Tongue (tissue), 1 donor: ENCODE measurements at regions not wholly inside any gene's neighbourhood (a gene's known extent, or its start where the extent isn't known, plus 50 kb on each side); places are given as distances from the start of the nearest gene placed in this dataset.

Source experiments
- DNase-seq: peaks from one replicate; pipeline ENCODE4 v3.0.0-alpha.2; 2015

DNA sequence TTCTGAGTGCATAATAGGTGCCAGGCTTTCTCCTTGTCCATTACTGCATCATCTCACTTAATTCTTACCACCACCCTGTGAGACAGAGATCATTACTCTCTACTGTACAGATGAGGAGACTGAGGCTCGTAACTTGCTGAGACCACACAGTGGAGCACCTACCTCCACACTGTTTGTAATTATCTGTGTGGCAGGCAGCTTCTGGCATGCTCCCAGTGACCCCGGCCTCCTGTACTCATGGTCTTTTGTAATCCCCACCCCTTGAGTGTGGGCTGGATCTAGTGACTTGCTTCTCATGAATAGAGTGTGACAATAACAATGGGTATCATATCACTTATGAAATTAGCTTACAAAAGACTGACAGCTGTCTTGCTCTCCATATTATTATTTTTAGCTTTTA, 407.3 kb downstream of the MATN1 start:
- no peak for DNase-seq

DNA sequence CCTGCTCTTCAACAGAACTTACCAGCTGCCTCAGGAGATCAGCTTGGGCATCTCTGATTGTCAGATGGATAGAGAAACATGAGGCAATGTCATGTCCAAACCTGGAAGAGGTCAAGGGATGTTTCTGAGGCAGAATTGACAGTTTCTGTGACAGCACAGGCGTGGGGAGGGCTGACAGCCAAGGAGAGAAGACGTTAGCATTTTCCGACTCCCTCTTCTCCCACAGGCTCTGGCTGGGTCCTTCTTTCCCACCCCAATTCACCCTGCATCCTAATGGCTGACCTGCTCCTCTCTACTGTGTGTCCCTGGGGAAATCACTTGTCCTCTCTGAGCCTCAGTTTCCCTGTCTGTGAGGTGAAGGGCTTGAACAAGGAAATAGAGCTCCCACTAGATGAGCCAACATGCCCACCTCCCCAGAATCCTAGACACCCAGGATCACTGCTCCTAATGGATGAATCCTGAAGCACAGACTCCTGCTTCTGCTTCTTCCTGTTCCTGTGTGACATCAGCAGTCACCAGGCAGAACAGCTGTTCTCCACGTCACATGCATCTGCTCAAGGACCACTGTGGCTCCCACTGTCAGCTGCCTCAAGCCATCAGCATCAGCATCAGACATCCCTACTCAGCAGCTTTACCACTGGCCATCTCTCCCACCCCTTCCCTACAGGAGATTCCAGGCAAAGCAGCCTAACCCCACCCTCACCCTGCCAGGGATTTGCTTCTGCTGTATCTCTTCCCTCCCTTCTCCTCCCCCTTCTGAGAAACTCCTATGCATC, 408.0 kb downstream of the MATN1 start:
- DNase-seq: peak; percentile 66

DNA sequence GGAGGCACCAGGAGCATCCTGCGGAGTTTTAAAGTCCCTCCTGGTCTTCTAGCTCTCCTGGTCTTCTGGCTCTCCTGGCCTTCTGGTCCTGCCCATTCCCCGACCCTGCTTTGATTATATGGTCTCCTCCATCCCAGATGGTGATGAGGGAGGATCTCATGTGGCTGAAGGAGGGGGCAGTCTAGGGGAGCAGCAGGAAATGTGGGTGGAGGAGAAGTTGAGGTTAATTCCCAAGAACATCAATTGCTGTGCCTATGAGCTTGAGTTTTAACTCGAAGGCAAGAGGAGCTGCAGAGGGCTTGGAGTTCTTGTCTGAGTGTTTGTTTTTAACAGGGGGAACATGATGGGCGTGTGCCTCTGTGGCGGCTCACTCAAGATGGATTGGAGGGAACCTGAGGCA, 408.8 kb downstream of the MATN1 start:
- DNase-seq: no peak

DNA sequence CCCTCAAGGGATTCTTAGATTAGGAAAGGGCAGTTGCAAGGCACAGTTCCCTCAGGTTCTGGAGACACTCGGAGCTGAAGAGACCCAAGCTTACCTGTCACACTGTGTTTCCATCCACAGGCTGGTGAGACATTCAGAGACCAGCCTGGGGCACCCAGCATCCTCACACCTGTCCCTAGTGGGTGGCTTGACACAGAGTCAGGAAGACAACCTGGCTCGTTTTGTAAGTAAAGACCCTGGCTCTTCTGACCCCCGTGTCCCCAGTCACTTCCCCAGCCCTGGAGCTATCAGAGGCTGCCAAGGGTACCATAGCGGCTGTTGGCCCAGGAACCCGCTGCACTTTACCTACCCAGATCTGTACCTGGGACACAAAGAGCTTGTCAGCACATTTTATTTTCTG, 409.8 kb downstream of the MATN1 start:
- no peak for DNase-seq

DNA sequence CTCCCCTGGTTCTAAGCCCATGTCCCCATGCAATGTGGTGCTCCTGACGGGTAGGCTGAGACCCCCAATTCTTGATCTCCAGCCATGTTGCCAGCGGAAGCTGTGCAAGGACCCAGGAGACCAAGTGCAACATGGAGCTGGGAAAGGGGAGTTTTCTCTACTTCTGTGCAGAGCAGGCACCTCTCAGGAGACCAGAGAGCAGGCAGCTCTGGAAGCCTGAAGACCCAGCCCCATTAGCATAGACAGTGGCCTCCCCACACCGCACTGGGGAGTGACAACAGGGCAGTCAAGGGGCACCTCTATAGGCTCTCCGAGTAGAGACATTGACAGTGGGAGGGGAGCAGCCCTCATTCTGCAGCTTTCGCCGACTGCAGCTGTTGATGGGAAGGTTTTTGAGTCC, 410.2 kb downstream of the MATN1 start:
- DNase-seq: no peak

DNA sequence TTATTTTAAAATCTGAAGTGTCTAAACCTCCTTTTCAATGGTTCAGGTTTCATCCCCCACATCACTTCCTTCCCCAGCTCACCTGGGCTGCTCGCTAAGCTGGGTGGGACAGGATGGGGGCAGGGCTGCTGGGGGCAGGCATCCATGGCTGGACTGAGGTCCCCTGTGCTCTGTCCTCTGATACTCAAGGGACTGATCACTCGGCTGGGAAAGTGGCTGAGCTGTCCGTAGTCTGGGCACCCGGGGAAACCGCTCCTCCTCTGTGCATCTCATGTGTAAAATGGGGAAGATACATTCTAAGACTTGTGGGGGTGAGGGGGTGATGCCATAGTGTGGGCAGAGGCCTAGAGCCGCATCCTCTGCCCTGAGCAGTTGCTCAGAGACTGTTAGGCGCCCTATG, 411.2 kb downstream of the MATN1 start:
- DNase-seq: no peak

DNA sequence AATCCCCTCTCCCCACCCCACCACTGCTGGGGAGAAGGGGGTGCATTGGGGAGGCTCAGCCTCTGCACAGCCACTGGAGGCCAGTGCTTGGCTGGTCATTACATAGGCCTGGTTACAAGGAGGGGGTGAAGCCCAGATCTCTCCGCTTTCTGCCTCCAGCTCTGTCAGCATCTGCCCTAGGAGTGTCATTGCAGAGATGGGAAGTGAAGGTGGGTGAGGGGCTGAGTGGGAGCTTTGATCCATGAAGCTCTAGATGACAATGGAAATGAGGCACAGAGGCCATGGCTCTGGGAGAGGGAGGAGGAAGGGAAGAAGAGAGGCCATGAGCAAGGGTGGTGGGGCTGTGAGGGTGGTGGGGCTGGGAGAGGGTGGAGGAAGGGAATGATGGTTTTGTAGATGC, 411.6 kb downstream of the MATN1 start:
- DNase-seq: no peak

DNA sequence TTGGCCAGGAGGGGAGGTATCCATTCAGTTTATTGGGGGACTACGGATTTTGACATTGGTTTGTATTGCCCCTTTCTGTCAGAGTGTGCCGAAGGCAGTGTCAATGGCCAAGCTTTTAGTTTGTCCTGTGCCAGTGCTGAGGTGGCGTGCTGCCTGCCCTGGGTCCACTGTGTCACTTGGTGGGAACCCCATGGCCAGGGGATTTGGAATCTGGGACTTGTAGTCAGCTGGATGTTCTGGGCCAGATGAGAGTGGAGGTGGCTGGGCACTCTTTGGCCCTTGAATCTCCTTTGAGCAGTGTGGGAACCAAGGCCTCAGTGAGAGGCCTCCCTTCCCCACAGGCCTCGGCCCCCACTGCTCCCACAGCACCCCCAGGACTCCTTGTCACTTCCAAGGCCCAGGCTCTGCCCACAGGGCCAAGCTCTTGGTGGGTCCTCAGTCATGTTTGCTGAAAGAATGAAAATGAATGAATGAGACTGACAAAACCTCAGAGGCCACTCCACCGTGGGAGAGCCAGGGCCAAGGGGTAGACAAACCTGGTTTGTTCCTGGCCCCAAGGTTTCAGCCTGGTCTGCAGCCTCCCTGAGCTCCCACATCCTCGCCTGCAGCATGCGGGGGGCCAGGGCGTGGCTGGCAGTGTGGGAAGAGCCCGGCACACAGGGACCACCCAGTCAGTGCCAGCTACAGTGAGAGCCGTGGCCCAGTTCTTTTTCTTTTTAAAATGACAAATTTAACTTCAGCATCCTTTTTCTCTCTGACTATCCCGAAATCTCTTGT, 412.2 kb downstream of the MATN1 start:
- DNase-seq: no peak

DNA sequence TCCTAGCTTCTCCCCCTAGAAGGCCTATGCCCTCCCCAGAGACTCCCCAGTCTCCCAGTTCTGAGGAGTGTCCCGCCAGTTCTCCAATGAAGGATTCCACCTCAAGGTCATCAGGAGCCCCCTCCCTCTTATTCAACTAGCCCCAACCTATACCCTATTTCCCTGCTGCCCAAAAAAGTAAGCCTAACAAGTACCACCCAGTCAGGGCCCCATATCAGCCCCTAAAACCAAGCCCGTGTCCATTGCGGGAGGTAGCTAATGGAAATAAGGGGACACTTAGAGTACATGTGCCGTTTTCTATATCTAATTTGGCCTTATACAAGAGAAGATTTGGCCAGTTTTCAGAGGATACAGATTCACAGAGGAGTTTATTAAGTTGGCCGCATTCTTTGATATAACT, 416.2 kb downstream of the MATN1 start:
- DNase-seq: no peak

DNA sequence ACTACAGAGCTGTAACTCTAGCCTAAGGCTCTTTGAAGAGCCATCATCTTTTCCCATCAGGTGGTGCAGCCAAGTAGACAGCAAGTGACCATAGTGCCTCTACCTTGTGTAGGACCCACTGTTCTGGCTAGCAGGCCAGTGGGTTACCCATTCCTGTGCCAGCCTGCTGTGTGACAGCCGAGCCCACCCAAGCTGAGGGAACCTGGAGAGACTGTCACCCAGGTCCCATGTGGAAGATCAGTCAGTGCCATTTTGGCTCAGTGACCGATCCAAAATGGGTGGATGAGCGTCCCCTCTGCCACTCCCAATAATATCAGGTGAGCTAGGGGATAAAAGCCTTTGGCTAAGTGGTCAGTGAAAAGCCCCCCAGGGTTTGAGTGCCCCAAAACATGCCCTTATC, 417.9 kb downstream of the MATN1 start:
- DNase-seq: no peak

DNA sequence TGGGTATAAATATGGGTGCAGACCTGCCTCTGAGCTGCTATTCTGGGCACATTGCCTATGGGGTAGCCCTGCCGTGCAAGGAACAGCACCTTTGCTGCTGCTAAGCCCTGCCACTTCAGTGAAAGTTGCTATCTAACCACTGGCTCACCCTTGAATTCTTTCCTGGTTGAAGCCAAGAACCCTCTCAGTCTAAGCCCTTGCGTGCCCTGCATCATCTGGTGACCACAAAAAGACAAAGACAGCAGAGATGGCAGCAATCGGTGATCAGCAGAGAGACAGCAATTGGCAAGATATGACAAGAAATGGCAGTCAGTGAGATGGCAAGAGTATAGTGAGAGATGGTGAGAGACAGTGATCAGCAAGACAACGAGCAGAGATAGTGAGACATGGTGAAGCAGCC, 418.3 kb downstream of the MATN1 start:
- no peak for DNase-seq

DNA sequence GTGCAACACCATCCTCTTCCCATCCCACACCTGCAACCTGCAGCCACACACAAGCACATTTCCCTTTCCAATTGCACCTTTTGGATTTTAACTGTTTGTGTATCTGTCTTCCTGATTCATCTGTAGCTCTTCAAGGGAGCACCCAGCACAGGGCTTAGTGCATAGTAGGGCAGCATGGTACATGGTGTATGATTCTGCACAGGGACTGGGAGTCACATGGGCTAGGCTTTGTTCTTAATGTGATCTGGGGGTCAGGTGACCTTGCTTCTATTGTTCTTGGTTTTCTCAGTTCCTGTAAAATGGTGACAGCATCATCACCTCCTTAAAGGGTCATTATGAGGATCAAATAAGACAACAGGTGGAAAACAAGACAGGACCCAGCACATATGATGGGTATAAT, 419.3 kb downstream of the MATN1 start:
- no peak for DNase-seq

DNA sequence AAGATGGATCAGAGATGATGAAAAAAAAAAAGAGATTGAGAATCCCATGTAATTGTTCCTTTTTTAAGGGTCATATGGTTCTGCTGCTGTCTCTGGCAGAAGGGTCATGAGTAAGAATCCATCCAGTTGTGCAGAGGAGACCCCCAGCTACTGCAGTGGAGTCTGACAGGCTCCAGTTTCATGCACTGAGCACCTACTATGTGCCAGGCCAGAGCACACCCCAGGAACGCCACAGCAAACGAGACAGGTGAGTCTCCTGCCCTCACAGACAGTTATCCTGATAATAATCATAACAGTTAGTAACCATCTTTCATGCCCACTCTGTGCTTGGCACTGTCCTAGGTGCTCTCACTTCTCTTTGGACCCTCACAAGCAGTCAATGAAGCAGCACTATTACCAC, 420.0 kb downstream of the MATN1 start:
- DNase-seq: no peak

DNA sequence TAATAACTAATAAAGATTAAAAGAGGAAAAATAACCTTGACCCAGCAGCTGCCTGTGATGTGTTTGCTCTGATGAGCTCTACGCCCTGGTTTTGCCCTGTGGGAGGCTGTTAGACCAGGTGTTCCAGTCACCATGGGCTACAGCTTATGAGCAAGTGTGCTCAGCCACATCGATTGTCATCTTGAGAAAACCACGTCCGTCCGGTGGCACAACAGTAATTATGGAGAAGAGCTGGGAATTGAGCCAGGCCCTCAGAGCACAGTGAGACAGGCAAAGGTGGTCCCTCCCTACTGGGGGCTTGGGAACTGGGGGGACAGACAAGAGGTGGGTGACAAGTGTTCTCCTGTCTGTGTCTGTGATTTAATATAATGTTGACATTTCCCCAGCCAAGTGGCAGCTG, 420.5 kb downstream of the MATN1 start:
- no peak for DNase-seq

DNA sequence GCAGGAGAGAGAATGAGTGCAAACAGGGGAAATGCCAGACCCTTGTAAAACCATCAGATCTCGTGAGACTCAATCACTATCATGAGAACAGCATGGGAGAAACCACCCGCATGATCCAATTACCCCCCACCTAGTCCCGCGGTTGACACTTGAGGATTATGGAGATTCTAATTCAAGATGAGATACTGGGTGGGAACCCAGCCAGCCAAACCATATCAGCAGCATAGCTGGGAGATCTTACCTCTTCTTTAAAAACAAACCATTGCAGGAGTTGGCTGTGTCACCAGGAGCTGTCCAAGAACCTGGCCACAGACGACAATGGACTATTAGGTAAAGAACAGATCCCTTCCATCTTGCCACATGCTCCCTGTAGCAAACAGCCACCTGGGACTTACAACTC, 422.7 kb downstream of the MATN1 start:
- DNase-seq: no peak

DNA sequence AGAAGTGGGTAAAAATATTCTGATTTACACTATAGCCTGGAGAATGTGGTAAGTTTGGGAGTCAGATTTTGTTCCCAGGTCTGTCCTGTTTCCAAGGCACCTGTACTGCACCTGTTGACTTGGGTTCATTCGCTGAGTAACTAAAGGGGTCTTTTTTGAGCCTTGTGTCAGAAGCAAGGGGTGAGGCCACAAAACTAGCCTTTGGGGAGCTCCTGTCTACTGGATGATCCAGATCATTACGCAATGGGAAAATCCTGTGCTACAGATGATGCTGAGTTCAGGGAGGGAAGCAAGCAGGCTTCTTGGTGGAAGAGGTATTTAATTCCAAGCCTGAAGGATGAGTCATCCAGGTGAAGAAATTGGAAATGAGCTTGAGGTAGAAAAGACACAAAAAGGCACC, 424.0 kb downstream of the MATN1 start:
- DNase-seq: no peak

DNA sequence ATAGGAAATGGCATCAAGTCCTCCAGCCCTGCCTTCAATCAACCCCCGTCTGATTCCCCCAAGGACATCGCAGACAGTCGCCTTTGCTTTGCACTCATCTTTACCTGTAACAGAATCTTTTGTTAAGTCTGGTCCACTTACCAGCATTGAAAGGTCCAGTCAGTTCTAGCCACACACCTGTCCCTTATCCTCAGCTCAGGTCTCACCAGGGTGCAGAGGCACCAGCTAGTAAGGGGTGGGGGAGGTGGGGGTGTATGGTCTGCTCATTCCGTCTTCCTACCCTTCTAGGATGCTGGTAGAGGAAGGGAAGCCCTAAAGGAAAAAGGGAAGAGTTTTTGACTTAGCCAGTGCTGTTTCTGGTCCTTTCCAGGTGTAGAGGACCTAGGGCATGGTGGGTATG, 427.7 kb downstream of the MATN1 start:
- DNase-seq: no peak

DNA sequence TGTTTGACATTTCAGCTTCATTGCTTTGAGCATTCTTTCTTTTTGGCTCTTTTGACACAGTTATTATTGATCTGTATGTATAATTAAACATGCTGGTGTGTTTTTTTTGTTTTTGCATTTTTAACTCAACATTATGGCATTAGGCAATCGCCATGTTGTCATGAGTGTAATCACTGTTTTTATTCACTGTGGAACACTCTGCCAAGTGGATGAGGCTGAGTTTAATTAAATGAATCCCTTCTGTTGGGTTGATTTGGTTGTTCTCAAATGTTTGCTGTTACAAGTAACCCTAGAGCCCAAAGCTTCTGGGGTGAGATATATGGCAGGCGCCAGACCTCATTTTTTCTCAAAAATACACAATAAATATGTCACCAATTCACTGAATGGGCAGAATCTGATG, 428.1 kb downstream of the MATN1 start:
- no peak for DNase-seq

DNA sequence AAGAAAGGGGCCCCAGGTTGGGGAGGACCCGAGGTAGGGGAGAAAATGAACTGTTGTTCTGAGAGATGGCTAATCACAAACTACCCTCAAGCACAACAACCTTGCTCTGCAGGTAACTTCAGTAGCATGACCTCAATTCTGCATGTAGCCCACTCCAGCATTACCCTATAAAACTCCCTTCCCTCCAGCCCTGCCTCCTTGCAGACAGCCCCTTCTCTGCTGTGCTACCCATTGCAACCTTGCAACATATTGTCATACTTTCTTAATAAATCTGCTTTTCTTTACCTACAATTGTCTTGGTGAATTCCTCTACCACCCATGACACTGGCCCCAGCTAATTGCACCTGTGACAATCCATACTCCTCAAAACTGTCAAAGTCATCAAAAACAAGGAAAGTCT, 428.9 kb downstream of the MATN1 start:
- DNase-seq: no peak

DNA sequence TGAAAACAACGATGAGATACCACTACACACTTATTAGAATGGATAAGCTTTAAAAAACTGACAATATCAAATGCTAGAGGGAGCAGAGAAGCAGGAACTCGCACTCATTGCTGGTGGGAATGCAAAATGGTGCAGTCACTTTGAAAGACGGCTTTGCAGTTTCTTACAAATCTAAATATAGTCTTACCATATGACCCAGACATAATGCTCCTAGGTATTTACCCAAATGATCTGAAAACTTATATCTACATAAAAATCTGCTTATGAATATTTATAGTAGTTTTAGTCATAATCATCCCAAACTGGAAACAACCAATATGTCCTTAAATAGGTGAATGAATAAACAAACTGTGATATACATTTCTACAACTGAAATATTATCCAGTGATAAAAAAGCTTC, 430.9 kb downstream of the MATN1 start:
- DNase-seq: no peak

DNA sequence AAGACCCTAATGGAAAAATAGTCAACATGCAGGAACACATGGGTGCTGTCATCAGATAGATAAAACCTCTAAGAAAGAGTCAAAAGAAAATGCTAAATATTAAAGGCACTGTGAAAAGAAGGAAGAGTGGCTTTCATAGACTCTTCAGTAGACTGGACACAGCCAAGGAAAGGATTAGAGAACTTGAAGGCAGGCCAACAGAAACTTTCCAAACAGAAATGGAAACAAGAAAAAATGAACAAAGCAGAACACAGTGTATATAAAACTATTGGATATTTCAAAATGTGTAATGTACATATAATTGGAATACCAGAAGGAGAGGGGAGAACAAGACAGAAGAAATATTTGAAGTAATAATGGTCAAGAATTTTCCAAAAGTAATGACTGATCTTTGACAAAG, 431.9 kb downstream of the MATN1 start:
- peak; percentile 62 for DNase-seq

DNA sequence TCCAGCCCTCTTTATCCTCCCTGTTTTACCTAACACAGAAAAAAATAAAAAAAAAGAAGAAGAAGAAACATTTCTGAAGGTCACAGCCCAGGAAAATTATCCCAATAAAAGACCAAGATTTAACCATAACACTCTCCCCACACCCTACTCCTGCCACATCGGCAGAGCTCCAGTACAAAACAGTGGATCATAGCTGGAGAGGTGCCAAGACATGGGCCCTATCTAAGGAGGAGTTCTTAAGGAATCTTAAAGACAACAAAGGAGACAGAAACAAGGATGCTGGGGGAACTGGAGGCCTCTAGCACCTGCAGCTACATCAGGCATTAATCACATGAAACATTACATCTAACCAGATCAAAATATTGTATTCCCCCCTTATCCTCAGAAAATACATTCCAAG, 432.8 kb downstream of the MATN1 start:
- peak; percentile 22 for DNase-seq

DNA sequence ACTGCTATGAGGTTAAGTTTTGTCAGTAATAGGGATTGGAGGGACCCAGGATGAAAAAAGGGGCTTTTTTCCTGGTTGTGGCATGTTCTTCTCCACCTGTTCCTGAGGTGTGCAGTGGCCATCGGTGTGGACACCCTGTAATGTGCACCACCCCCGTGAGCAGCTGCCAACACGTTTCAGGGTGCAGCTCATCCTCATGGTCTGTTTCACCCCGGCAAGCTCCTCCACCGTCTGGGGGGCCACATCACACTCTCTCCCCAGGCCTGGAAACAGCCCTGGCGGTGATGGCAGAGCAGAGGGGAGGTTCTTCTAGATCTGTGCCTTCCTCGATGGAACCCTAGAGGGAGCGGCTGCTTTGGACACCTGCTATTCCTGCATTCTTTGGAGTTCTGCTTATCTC, 435.4 kb downstream of the MATN1 start:
- DNase-seq: no peak
